Heart left ventricle (tissue), 16 donors: ENCODE measurements at regions not wholly inside any gene's neighbourhood (a gene's known extent, or its start where the extent isn't known, plus 50 kb on each side); places are given as distances from the start of the nearest gene placed in this dataset.

ENCODE experiments used
- ATAC-seq, 4 donors: fragments of 200-7000 bp; cut with Tn5 transposase; one replicate each; pipeline ENCODE4 v1.9.1; 2020 to 2022; ENCODE audit warnings: moderate library complexity in 4 of 4, mild to moderate bottlenecking in 3 of 4, moderate number of reproducible peaks in 1 of 4
- DNase-seq, 5 donors: peaks; one replicate each; pipeline ENCODE4 v3.0.0-alpha.2; 2020
- H3K27ac ChIP-seq, 12 donors: fragments of 200-600 bp; sonication (generic) in 4 of 12; one replicate each; pipeline versions ENCODE4 v1.5.0 to v1.8.0; 2016 to 2022; ENCODE audit warnings: mild to moderate bottlenecking in 2 of 12
- H3K27me3 ChIP-seq, 9 donors: fragments of 200-600 bp; sonication (generic) in 2 of 9; one replicate each; pipeline versions ENCODE4 v1.5.1 to v1.8.0; 2016 to 2022; ENCODE audit warnings: mild to moderate bottlenecking in 3 of 9
- H3K36me3 ChIP-seq, 9 donors: fragments of 200-600 bp; sonication (generic) in 2 of 9; one replicate each; pipeline versions ENCODE4 v1.5.0 to v1.8.0; 2018 to 2022; ENCODE audit warnings: mild to moderate bottlenecking in 2 of 9
- H3K4me1 ChIP-seq, 12 donors: fragments of 200-600 bp; sonication (generic) in 4 of 12; one replicate each; pipeline versions ENCODE4 v1.5.0 to v1.8.0; 2016 to 2022; ENCODE audit warnings: mild to moderate bottlenecking in 3 of 12
- H3K4me3 ChIP-seq, 12 donors: fragments of 200-600 bp; sonication (generic) in 4 of 12; one replicate each; pipeline versions ENCODE4 v1.5.0 to v1.8.0; 2017 to 2022; ENCODE audit warnings: mild to moderate bottlenecking in 9 of 12, moderate library complexity in 4 of 12
- H3K9me3 ChIP-seq, 12 donors: fragments of 200-600 bp; sonication (generic) in 4 of 12; one replicate each; pipeline versions ENCODE4 v1.5.0 to v1.8.0; 2016 to 2022; ENCODE audit warnings: mild to moderate bottlenecking in 1 of 12
- POLR2A ChIP-seq, 2 donors: fragments of 450-650 bp; IDR thresholded peaks; one replicate each; pipeline ENCODE4 v1.6.1; 2017; ENCODE audit warnings: antibody characterized with exemption in 2 of 2, mild to moderate bottlenecking in 2 of 2, moderate library complexity in 2 of 2
- WGBS, 4 donors: extraction: QIAGEN DNeasy Blood & Tissue Kit in 2 of 4; methylation state at CpG; one replicate each; pipeline versions ENCODE4 v1.1.5 to v1.1.7; 2013 to 2018; 5-methylcytosine and 5-hydroxymethylcytosine counted together
- intact Hi-C, 10 donors: fragments of 100-400 bp; cut with DNase I; formaldehyde crosslinking; loops; one replicate each; pipeline versions ENCODE4 v1.11.1 to v1.14.2; 2022
- TF ChIP-seq, protein P1 (sequence below), 12 donors: fragments of 200-600 bp; sonication (generic) in 4 of 12; IDR thresholded peaks; one replicate each; pipeline versions ENCODE4 v1.5.0 to v1.8.0; 2018 to 2022; ENCODE audit warnings: antibody characterized with exemption in 12 of 12, mild to moderate bottlenecking in 5 of 12
- donor health status: ischemic (EF 13 %, LVEDD 7.1; RV severe dilation, severe dysfunction).
- donor health status: healthy with polysubstance abuse.
- donor health status: DM: no; HTN: yes; CAD: no.
- donor health status: DM: no; HTN: no; CAD: no.
- donor health status: ischemic (EF 25% LVEDD 6.9; RV normal size, moderate dysfunction).
- donor health status: ischemic (EF 25% LVEDD 5.7; RV mildly dilated, moderate dysfunction).
- donor health status: healthy.
- donor health status: DM: yes; HTN: yes; CAD: no.
- donor health status: ischemic (EF 35%, LVEDD 5.7; RV mildly dilated, moderate dysfunction).
- donor health status: nonischemic (EF 11% LVEDD 7.7; RV severe dilation, severe dysfunction).
- donor health status: DM: yes; HTN: yes; CAD: no.
- donor health status: PGD.
- donor health status: ischemic (EF 29% LVEDD 5.4; RV normal size, mild dysfunction).
- donor health status: nonischemic (EF 23%, LVEDD 6.1; RV moderate dilation, normal function).

- no peaks in the 10 kb centered on the region for H3K4me1 ChIP-seq
Measured at GRCh38 chr5:3489239-3489843, 106.3 kb upstream of the IRX1 start.

DNA sequence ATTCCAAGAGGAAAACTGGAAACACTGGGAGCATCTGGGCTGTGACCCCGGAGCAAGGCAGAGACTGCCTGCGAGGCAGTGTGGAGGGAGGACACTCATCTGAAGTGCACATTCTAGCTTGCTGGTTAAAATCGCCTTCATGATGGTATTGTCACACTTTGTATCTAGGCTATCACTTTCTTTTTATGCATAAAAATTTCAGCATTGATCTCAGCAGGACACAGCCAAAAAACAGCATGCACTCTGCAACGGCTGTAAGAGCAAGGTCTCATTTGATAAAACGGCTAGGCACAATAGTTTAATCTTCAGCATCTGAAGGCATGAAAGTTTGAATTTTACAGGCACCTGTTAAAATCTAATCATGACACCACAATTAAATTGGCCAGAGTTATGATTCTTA lies 110.8 kb upstream of the IRX1 start:
- H3K27me3 ChIP-seq = no peaks in the 10 kb centered on the region
- H3K4me3 ChIP-seq = no peak overlapping the region
- DNase-seq (no peak), ATAC-seq (no peak)
- H3K36me3 ChIP-seq = no peaks in the 10 kb centered on the region
- WGBS, 4 donors = 72 to 80% (median 75%) methylated on average over 5 of the region's 5 CpGs
- H3K27ac ChIP-seq = no peak overlapping the region
- no peaks in the 10 kb centered on the region for H3K9me3 ChIP-seq
- no peak for TF ChIP-seq POLR2A (IDR thresholded peaks at IDR 0.05)
- TF ChIP-seq, protein P1, sequence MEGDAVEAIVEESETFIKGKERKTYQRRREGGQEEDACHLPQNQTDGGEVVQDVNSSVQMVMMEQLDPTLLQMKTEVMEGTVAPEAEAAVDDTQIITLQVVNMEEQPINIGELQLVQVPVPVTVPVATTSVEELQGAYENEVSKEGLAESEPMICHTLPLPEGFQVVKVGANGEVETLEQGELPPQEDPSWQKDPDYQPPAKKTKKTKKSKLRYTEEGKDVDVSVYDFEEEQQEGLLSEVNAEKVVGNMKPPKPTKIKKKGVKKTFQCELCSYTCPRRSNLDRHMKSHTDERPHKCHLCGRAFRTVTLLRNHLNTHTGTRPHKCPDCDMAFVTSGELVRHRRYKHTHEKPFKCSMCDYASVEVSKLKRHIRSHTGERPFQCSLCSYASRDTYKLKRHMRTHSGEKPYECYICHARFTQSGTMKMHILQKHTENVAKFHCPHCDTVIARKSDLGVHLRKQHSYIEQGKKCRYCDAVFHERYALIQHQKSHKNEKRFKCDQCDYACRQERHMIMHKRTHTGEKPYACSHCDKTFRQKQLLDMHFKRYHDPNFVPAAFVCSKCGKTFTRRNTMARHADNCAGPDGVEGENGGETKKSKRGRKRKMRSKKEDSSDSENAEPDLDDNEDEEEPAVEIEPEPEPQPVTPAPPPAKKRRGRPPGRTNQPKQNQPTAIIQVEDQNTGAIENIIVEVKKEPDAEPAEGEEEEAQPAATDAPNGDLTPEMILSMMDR (IDR thresholded peaks at IDR 0.05) = no peak
- no peaks in the 10 kb centered on the region for H3K4me1 ChIP-seq
- intact Hi-C loops = no loop called here

More at GRCh38 chr5:3489239-3489843, 106.3 kb upstream of the IRX1 start:
- WGBS, 4 donors = 76 to 83% (median 82%) methylated on average over 21 of the region's 21 CpGs
- intact Hi-C loops = no loop called here
- Histone ChIP-seq H3K9me3 (peaks cover 0 to 12% (median 0%) of the 10 kb centered on the region in 12 donors), H3K27me3 (no peaks in the 10 kb centered on the region), H3K4me3 (no peak overlapping the region), H3K27ac (no peak overlapping the region), H3K36me3 (no peaks in the 10 kb centered on the region)
- no peak for TF ChIP-seq POLR2A (IDR thresholded peaks at IDR 0.05)
- TF ChIP-seq, protein P1 (IDR thresholded peaks at IDR 0.05) = no peak
- ATAC-seq (no peak), DNase-seq (no peak)

GRCh38 chr5:3481175-3481574 lies 114.5 kb upstream of the IRX1 start:
- H3K9me3 ChIP-seq = no peaks in the 10 kb centered on the region
- ATAC-seq = no peak
- H3K36me3 ChIP-seq = no peaks in the 10 kb centered on the region
- H3K27ac ChIP-seq = no peak overlapping the region
- 53 to 59% (median 56%) methylated on average over 3 of the region's 3 CpGs for WGBS, 4 donors
- TF ChIP-seq POLR2A (IDR thresholded peaks at IDR 0.05) = no peak
- TF ChIP-seq, protein P1 (IDR thresholded peaks at IDR 0.05) = no peak
- DNase-seq = no peak
- intact Hi-C loops = no loop called here
- no peaks in the 10 kb centered on the region for H3K4me1 ChIP-seq
- H3K4me3 ChIP-seq = no peak overlapping the region
- no peaks in the 10 kb centered on the region for H3K27me3 ChIP-seq

- no peaks in the 10 kb centered on the region for H3K27me3 ChIP-seq
- WGBS, 4 donors = 45 to 54% (median 51%) methylated on average over 1 of the region's 1 CpG
- ATAC-seq (no peak), DNase-seq (no peak)
- H3K9me3 ChIP-seq = peaks cover 0 to 19% (median 0%) of the 10 kb centered on the region in 12 donors
- no peaks in the 10 kb centered on the region for H3K36me3 ChIP-seq
- TF ChIP-seq, protein P1 (IDR thresholded peaks at IDR 0.05) = no peak
- no peak for TF ChIP-seq POLR2A (IDR thresholded peaks at IDR 0.05)
- intact Hi-C loops = no loop called here
- no peak overlapping the region for H3K27ac ChIP-seq
- H3K4me1 ChIP-seq = no peaks in the 10 kb centered on the region
- no peak overlapping the region for H3K4me3 ChIP-seq
Measured at GRCh38 chr5:3475674-3476073, 120.0 kb upstream of the IRX1 start.
